Activated T-cell treated with anti-CD3 and anti-CD28 coated beads, Interleukin-2, amount 50 U/mL, for 72 hours (primary cell): ENCODE measurements at regions not wholly inside any gene's neighbourhood (a gene's known extent, or its start where the extent isn't known, plus 50 kb on each side); places are given as distances from the start of the nearest gene placed in this dataset.
A peak's percentile ranks its signal among the peaks of the same experiment; 100 is the strongest.

Experiments used
- ATAC-seq, 2 donors: fragments of 150-1000 bp; cut with Tn5 transposase; replicated peaks in 1 of 2; 2 replicates each; pipeline ENCODE4 v1.10.0; 2021; ENCODE audit warnings: moderate library complexity in 2 of 2, mild to moderate bottlenecking in 1 of 2
- DNase-seq, 2 donors: peaks; one replicate each; pipeline ENCODE4 v3.0.0; 2021 to 2022; ENCODE audit warnings: mixed read lengths in 1 of 2
- H3K27ac Mint-ChIP-seq: one replicate; pipeline ENCODE4 v1.8.0; 2022; ENCODE audit warnings: mild to moderate bottlenecking, moderate library complexity, mixed read lengths
- H3K27me3 Mint-ChIP-seq: one replicate; pipeline ENCODE4 v1.8.0; 2022; ENCODE audit warnings: low read depth, mixed read lengths
- H3K36me3 Mint-ChIP-seq, 2 donors: one replicate each; pipeline ENCODE4 v1.8.0; 2022; ENCODE audit warnings: mixed read lengths in 2 of 2, mild to moderate bottlenecking in 1 of 2; ENCODE audit not compliant: insufficient read depth in 2 of 2
- H3K4me1 Mint-ChIP-seq: one replicate; pipeline ENCODE4 v1.8.0; 2022; ENCODE audit warnings: low read depth, mixed read lengths
- H3K4me3 Mint-ChIP-seq, 2 donors: one replicate each; pipeline ENCODE4 v1.8.0; 2022; ENCODE audit warnings: mild to moderate bottlenecking in 2 of 2, mixed read lengths in 2 of 2, moderate library complexity in 2 of 2
- H3K9me3 Mint-ChIP-seq, 2 donors: one replicate each; pipeline ENCODE4 v1.8.0; 2022; ENCODE audit warnings: mixed read lengths in 2 of 2

- no peaks in the 10 kb centered on the region for H3K36me3 Mint-ChIP-seq
- H3K9me3 Mint-ChIP-seq = no peaks in the 10 kb centered on the region
Observed at GRCh38 chr1:91137173-91137852, 115.5 kb upstream of the ZNF644 start.

GRCh38 chr1:91135799-91136198, 114.0 kb upstream of the ZNF644 start:
- H3K4me3 Mint-ChIP-seq = no peak overlapping the region
- H3K27ac Mint-ChIP-seq = no peak overlapping the region
- DNase-seq = no peak
- no peaks in the 10 kb centered on the region for H3K4me1 Mint-ChIP-seq
- peaks cover 20% of the 10 kb centered on the region for H3K27me3 Mint-ChIP-seq
- H3K36me3 Mint-ChIP-seq = no peaks in the 10 kb centered on the region
- no peak for ATAC-seq
- H3K9me3 Mint-ChIP-seq = no peaks in the 10 kb centered on the region

More at GRCh38 chr1:91137173-91137852, 115.5 kb upstream of the ZNF644 start:
- peaks cover 18% of the 10 kb centered on the region for H3K27me3 Mint-ChIP-seq
- H3K27ac Mint-ChIP-seq = no peak overlapping the region
- ATAC-seq (no peak), DNase-seq (no peak)
- no peaks in the 10 kb centered on the region for H3K4me1 Mint-ChIP-seq
- H3K4me3 Mint-ChIP-seq = no peak overlapping the region

GRCh38 chr1:91133248-91133647, 111.4 kb upstream of the ZNF644 start:
- DNase-seq = no peak
- H3K36me3 Mint-ChIP-seq = no peaks in the 10 kb centered on the region
- H3K4me3 Mint-ChIP-seq = no peak overlapping the region
- no peak overlapping the region for H3K27ac Mint-ChIP-seq
- H3K27me3 Mint-ChIP-seq = peaks cover 22% of the 10 kb centered on the region
- H3K4me1 Mint-ChIP-seq = no peaks in the 10 kb centered on the region
- no peaks in the 10 kb centered on the region for H3K9me3 Mint-ChIP-seq
- no peak for ATAC-seq

GRCh38 chr1:91130256-91130985, 108.6 kb upstream of the ZNF644 start:
- no peak overlapping the region for H3K27ac Mint-ChIP-seq
- peaks cover 29% of the 10 kb centered on the region for H3K27me3 Mint-ChIP-seq
- no peak overlapping the region for H3K4me3 Mint-ChIP-seq
- DNase-seq (no peak), ATAC-seq (no peak)
- no peaks in the 10 kb centered on the region for H3K4me1 Mint-ChIP-seq
- H3K9me3 Mint-ChIP-seq = no peaks in the 10 kb centered on the region
- no peaks in the 10 kb centered on the region for H3K36me3 Mint-ChIP-seq

- ATAC-seq (no peak), DNase-seq (no peak)
- Mint-ChIP-seq H3K4me3 (no peak overlapping the region), H3K4me1 (peaks cover 8% of the 10 kb centered on the region), H3K36me3 (no peaks in the 10 kb centered on the region), H3K9me3 (no peaks in the 10 kb centered on the region), H3K27ac (no peak overlapping the region), H3K27me3 (peaks cover 29% of the 10 kb centered on the region)
Observed at GRCh38 chr1:91129458-91129857, 107.6 kb upstream of the ZNF644 start.

GRCh38 chr1:91129017-91129416, 107.2 kb upstream of the ZNF644 start:
- H3K27ac Mint-ChIP-seq = no peak overlapping the region
- H3K27me3 Mint-ChIP-seq = peaks cover 28% of the 10 kb centered on the region
- no peaks in the 10 kb centered on the region for H3K9me3 Mint-ChIP-seq
- peaks cover 13% of the 10 kb centered on the region for H3K4me1 Mint-ChIP-seq
- no peaks in the 10 kb centered on the region for H3K36me3 Mint-ChIP-seq
- H3K4me3 Mint-ChIP-seq = no peak overlapping the region
- ATAC-seq = no peak
- DNase-seq = no peak

- Mint-ChIP-seq H3K27me3 (peaks cover 21% of the 10 kb centered on the region), H3K4me3 (peak overlapping the region; percentile 46 to 50), H3K4me1 (peaks cover 23% of the 10 kb centered on the region), H3K27ac (peak overlapping the region; percentile 43), H3K9me3 (no peaks in the 10 kb centered on the region), H3K36me3 (no peaks in the 10 kb centered on the region)
- DNase-seq (peak; percentile 58 to 61), ATAC-seq (peak; percentile 78 to 83)
Observed at GRCh38 chr1:91124989-91125417, 103.2 kb upstream of the ZNF644 start.

GRCh38 chr1:91124290-91124985, 102.6 kb upstream of the ZNF644 start:
- Mint-ChIP-seq H3K27ac (peak overlapping the region; percentile 43), H3K9me3 (no peaks in the 10 kb centered on the region), H3K27me3 (peaks cover 21% of the 10 kb centered on the region), H3K4me3 (peak overlapping the region; percentile 46 to 50), H3K4me1 (peaks cover 23% of the 10 kb centered on the region), H3K36me3 (no peaks in the 10 kb centered on the region)
- ATAC-seq (peak; percentile 77 to 81), DNase-seq (peak; percentile 40 to 47)

- Mint-ChIP-seq H3K9me3 (no peaks in the 10 kb centered on the region), H3K36me3 (no peaks in the 10 kb centered on the region), H3K4me1 (peaks cover 23% of the 10 kb centered on the region), H3K27ac (peak overlapping the region; percentile 43), H3K27me3 (peaks cover 21% of the 10 kb centered on the region), H3K4me3 (peak overlapping the region; percentile 31 to 50)
- ATAC-seq (peak; percentile 52 to 55), DNase-seq (peak; percentile 17 to 31)
Observed at GRCh38 chr1:91123773-91124172, 101.9 kb upstream of the ZNF644 start.

- Mint-ChIP-seq H3K9me3 (no peaks in the 10 kb centered on the region), H3K27me3 (peaks cover 21% of the 10 kb centered on the region), H3K4me1 (peaks cover 23% of the 10 kb centered on the region), H3K27ac (no peak overlapping the region), H3K36me3 (no peaks in the 10 kb centered on the region), H3K4me3 (peak overlapping the region in 1 of 2 donors; percentile 36)
- DNase-seq (no peak), ATAC-seq (no peak)
Observed at GRCh38 chr1:91123319-91123718, 101.5 kb upstream of the ZNF644 start.

GRCh38 chr1:91122106-91122717, 100.4 kb upstream of the ZNF644 start:
- H3K27ac Mint-ChIP-seq = no peak overlapping the region
- no peak overlapping the region for H3K4me3 Mint-ChIP-seq
- no peaks in the 10 kb centered on the region for H3K9me3 Mint-ChIP-seq
- H3K27me3 Mint-ChIP-seq = peaks cover 16% of the 10 kb centered on the region
- H3K4me1 Mint-ChIP-seq = peaks cover 23% of the 10 kb centered on the region
- ATAC-seq (no peak), DNase-seq (no peak)
- no peaks in the 10 kb centered on the region for H3K36me3 Mint-ChIP-seq

- DNase-seq (no peak), ATAC-seq (no peak)
- Mint-ChIP-seq H3K4me3 (no peak overlapping the region), H3K36me3 (no peaks in the 10 kb centered on the region), H3K27ac (no peak overlapping the region), H3K27me3 (peaks cover 12% of the 10 kb centered on the region), H3K9me3 (no peaks in the 10 kb centered on the region), H3K4me1 (peaks cover 23% of the 10 kb centered on the region)
Observed at GRCh38 chr1:91121366-91121765, 99.5 kb upstream of the ZNF644 start.

GRCh38 chr1:91120936-91121335, 99.1 kb upstream of the ZNF644 start:
- no peak overlapping the region for H3K4me3 Mint-ChIP-seq
- no peak overlapping the region for H3K27ac Mint-ChIP-seq
- H3K9me3 Mint-ChIP-seq = no peaks in the 10 kb centered on the region
- no peaks in the 10 kb centered on the region for H3K36me3 Mint-ChIP-seq
- no peak for ATAC-seq
- no peak for DNase-seq
- peaks cover 12% of the 10 kb centered on the region for H3K27me3 Mint-ChIP-seq
- peaks cover 23% of the 10 kb centered on the region for H3K4me1 Mint-ChIP-seq
